HG02840 (cell line): ENCODE measurements at regions not wholly inside any gene's neighbourhood (a gene's known extent, or its start where the extent isn't known, plus 50 kb on each side); places are given as distances from the start of the nearest gene placed in this dataset.
"Not testable (repeated sequence)": the region's sequence is repeated elsewhere in the genome, so short reads cannot be mapped to it uniquely, and the experiment has no call there.

Source experiments
- ATAC-seq: cut with Tn5 transposase; IDR thresholded peaks from one replicate; pipeline ENCODE4 v1.9.1; 2021; ENCODE audit warnings: mild to moderate bottlenecking, moderate library complexity, moderate number of reproducible peaks; ENCODE audit not compliant: unreplicated experiment, low FRiP score

DNA sequence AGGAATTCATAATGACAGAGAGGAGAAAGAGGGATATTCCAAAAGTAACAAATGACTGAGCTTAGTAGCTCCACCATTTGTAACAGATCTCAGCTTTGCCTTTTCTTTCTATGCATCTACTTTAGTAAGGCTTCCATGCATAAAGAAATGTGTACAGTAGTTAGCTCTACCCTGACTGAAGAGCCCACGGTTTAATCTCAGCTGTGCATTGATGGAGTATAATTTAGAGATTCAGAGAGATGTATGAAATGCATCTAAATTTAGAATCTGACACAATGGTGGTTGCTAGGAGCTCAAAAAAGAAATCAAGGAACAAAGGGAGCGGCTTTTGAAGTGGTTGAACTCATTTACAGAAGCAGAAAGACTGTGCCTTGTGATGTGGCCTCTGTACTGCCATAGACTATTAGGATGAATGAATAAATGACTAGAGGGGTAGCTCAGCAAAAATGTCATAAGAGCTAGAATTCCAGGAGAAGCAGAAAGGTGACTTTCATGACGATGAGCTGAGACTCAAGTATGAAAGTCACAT lies 838.6 kb downstream of the RPS29 start:
- ATAC-seq = no peak

DNA sequence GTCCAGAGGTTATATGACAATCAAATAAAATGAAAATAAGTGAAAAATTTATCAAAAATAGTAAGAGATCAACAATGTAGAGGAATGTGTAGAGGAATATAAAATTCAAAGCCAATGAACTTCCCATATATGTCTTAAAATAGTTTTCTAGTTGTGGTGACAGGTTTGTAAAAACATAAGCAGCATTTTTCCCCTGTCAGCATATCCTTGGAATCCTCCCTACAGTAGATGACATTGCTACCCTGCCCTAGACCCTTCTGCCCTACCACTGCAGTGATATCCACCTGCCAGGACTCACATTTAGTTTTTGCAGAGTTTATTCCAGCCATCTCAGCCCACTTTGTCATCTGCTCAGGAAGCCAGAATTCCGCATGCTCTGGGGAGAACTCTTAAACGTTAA lies 842.0 kb downstream of the RPS29 start:
- ATAC-seq = no peak

DNA sequence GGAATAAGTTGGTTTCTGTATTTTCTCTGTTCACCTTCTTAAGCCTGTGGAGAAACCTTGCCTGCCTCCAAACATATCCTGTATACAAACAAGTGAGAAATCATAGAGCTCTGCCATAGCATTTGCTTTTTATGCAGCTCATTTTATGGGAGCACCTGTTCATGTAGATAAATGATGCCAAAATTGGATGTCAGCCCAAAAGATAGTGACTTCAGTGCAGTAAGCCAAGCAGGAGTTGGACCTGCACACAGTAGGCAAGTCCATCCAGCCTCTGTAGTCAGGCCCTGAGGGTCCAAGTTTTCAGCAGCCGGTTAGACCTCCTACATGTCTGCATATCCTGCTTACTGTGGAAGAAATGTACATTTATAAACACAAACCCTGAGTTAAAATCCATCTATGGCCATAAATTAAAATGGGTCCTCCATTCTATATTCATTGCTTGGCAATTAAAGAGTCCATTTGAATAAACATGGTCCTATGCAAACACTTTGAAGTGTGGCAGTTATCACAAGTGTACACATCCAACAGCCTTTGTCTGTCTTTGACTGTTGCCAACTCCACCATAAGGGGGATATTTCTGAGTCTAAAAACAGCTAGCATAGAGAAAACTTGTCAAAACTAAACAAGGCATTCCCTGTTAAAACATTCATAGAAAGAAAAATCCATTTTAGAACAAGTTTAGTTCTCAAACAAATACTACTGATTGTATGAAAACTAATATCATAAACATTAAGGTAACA lies 847.8 kb downstream of the RPS29 start:
- ATAC-seq = no peak

DNA sequence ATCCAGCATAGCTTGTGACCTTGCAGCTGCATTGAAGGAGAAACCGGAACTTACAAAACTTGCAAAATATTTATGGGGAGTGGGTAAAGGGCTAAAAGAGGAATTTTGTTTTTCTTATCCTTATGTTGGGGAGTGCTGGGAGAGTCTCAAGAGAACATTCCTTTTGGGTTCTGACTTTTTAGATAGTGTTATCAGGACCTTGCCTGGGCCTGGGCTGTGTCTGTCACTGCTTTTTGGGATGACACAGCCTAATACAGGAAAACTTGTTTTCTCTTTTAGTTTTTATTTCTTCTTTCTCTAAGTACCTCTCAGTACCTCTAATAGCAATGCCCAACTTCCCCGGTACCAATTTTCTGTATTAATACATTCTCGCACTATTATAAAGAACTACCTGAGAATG lies 850.6 kb downstream of the RPS29 start:
- no peak for ATAC-seq

DNA sequence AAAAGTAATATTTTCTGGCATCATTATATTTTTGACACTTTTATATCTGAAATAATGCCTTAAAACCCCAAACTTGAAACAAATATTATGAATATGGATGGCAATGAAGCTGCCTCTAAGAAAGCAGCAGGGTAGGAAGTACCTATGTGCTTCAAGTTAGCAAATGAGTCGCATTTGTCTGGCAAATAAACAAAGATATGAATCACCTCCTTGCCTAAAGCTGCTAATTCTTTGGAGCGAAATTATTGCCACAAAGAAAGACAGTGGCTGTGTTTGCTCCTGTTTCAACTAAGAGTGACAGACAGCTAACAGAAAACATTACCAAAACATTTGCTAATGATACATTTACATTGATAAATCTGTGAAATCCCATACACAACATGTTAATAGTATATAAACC lies 854.9 kb downstream of the RPS29 start:
- ATAC-seq = no peak

DNA sequence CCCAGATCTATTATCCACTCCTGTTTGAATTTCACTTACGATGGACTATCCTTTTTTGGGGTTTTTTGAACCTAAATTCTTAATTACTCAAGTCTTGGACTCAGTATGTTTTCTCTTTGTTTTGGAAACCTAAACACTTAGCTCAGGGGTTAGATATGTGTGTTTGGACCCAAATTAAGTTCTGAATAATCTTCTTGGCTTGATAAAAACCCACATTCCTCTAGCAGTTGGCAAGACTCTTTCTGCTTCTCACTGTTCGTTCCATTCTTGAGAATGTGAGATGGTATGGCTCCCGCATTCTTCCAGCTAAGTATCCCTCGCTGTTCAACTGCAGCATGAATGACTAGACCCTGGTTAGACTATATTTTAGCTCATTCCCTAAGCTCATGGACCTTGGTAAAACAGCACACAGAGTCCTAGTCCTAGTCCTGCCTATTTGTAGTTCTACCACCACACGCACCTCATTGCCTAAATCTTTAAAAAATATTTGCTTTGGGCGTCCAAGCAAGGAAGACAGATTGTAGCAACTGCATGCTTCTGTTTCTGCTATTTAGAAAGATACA lies 860.0 kb downstream of the RPS29 start:
- no peak for ATAC-seq

DNA sequence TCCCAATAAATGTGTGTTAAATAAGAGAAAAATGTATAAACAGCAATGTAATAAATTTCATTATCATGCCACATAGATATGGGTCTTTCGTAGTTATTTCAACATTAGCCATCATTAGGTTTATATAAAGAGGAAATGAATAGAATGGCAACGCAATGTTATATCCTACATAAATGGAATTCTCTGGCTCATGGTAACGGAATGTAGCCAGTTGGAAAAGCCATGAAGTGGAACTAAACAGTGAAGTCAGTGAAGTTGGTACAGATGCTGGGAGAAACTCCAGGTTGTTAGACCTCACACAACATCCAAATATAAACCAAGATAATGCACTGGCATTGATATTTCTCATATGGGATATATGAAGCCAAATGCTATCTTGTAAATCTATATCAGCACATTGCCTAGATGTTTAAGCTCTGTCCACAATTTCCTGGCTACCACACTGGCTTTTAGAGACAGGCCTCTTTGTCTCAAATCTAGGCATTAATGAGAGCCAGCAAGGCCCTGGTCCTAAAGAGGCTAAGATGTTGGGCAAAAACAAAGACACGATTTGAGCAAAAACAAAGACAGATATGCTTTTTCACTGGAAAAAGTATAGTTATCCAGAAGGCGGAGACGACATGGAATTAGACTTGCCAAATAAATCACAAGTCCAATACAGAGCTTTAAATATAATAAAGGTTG lies 861.0 kb downstream of the RPS29 start:
- ATAC-seq = no peak

DNA sequence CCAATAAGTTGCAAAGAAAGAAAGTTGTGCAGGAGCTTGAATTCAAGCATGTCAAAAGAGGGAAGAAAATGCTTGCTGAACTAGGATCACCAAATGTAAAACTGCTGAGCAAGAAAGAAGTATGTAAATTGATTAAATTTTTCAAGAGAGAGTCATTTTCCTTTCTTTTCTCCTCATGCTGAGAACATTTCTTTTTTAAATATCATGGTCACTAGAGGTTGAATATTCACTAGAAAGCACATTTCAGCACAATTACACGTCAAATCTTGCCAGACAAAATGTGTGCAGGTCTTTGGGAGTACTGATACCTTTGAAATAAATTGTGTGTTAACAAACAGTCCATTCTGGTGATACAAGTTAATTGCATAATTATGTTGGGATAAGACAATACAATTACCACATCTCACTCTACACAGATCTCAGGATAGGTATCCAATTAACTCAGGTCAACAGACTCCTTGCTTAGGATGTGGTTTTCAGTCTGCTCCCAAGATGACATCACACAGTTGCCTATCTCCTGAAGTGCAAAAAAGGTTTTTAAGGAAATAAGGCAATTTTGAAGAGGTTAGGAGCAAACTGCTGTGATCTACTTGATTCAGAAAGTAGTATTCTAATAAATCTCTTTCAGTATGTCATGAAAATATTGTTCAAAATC lies 862.2 kb downstream of the RPS29 start:
- no peak for ATAC-seq

DNA sequence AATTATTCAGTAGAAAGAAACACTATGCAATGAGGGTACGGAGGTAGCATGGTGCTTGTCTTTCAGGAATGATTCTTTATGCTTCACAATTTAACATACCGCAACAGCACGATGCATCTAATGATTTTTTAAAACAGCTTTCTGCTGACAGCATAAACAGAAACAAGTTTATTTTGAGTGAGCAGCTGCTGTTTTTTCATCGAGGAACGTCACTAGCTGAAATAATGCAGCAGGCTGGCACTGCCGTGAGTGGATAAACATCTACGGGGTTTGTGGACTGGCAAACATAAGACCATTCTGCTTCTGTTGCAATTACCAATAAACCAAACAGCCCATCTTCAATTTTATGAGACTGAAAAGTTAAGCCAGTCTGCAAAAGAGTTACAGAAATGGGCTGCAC lies 871.8 kb downstream of the RPS29 start:
- ATAC-seq = no peak

DNA sequence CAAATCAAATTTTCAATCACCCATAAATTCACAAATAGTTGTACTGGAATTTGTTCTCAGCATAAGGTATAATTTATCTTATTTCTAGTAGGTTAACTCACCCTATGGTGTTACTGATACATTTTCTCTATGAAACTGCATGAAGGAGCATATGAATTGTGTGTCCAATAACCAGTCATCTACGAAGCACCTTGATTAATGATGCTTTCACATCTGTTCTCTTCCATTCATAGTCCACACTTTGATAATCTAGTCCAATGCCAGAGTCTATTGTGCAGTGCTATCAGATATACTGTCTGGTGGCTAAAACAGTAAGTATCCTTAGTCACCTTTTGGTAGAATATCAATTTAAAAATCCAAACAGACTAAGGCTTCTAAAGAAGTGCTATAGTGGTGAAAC lies 876.0 kb downstream of the RPS29 start:
- ATAC-seq = no peak

DNA sequence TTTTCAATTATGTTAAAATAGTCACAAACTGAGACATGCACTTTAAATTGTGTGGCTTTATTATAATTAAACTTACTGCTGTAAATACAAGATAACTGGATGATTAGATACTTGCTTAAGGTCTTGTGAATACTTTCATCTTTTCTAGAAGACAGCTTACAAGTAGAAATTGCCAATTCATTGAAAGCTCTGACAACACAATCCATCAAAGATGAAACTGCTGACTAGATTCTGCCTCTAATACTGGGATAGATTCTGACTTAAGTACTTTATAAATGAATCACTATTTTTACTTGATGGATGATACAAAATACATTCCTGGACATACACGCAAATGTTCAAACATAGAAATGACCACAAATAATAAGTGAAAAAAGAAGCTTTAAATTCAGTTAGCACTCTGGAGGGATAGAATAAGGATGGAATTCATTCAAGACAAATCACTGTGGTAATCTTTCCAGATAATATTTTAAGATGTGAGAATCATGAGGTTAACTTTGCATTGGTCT lies 876.8 kb downstream of the RPS29 start:
- ATAC-seq = no peak

DNA sequence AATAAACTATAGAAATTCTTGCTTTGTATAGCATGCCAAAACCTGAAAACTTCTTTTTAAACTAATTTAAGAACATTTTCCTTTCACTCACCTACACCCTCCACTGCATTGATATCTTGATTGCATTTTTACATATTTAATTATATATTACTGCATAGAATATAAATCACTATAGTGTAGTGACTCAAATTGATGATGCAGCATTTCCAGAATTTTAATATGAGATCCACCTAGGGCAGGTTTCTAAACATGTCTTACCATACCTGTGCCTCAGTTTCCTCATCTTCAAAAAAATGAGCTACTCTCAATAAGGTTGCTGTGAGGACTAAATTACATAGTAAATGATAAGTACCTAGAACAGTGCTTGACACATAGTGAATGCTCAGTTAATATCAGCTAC lies 881.5 kb downstream of the RPS29 start:
- no peak for ATAC-seq

DNA sequence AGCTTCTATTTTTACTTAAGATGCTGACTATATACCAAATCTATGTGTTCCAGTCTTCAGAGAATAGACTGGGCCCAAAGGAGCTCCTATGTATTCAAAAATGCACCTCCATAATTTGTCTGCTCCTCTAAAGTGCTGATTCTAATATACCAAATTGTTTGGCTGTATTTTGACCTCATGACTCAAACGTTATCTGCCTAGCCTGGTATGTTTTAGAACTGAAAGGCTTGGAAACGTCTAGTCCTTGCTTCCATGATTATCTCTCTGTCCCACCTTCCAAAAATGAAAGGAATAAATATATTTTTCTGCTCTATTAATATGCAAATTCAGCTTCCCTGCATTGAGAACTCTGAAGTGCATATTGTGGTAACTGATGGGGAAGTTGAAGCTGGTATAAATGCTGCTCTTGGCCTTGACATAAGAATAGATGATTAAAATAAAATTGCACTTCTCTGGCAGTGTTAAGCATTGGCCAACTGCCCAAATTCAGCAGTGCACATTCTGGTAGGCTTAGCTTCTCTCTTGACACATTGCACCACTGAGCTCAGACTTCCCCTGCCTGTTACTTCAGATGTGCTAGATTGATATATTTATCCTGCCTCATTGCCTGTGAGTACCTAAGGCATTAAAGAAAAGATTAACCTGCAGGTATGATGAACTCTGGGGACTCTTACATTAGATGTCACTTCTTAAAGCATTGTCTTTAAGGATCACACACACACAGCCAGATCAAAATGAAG lies 882.3 kb downstream of the RPS29 start:
- no peak for ATAC-seq

DNA sequence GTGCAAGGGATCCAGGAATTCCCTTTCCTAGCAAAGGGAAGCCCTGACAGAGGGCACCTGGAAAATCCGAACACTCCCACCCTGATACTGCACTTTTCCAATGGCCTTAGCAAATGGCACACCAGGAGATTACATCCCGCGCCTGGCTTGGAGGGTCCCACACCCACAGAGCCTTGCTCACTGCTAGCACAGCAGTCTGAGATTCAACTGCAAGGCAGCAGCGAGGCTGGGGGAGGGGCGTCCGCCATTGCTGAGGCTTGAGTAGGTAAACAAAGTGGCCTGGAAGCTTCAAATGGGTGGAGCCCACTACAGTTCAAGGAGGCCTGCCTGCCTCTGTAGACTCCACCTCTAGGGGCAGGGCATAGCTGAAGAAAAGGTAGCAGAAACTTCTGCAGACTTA lies 888.8 kb downstream of the RPS29 start:
- not testable (repeated sequence) for ATAC-seq

DNA sequence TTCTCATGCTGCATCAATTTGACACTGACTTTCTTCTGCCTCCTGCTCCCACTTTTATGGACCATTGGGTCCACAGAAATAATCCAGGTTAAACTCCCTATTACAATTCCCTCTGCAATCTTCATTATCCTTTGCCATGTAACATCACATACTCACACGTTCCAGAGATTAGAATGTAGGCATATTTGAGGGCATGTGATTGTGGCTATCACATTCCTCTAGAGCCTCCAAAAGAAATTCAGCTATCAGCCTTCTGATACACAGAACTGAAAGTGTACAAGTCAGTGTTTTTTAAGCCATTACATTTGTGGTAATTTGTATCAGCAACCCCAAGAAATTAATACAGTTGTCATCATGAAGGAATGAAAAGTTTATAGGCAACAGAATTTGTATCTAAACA lies 892.4 kb downstream of the RPS29 start:
- no peak for ATAC-seq

DNA sequence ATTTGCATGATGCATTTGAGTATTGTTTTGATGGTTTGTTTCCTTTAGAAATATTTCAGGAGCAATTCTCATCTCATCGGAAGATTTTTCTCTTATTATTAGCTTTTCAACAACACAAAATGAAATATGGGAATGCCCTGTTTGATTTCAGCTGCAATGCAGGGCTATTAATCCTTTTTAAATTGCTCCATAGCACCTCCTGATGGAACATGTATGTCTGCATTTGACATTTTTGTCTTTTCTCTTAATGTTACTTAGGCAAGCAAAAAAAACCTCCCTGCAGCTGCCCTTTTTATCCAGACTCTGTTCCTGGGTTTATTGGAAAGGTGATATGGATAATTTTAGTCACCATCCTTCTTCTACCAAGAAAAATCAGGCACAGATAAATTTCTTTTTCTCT lies 895.8 kb downstream of the RPS29 start:
- no peak for ATAC-seq

DNA sequence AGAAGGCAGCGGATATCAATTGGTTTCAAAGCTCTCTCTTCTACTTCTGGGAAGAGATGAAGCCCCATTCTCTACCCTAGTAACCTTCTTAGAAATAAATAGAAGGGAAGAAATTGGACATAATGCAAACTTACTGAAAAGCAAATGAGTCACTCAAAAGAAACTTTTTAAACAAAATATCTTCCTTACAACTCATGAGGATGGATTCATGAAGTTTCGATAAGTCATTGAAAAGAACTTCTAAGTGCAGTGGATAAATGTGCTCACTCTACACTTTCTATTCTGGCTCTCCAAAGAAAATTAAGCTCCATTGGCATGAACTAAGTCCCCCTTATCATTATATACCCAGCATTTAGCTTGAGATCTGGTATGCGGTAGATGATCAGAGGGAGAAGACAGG lies 899.5 kb downstream of the RPS29 start:
- no peak for ATAC-seq

DNA sequence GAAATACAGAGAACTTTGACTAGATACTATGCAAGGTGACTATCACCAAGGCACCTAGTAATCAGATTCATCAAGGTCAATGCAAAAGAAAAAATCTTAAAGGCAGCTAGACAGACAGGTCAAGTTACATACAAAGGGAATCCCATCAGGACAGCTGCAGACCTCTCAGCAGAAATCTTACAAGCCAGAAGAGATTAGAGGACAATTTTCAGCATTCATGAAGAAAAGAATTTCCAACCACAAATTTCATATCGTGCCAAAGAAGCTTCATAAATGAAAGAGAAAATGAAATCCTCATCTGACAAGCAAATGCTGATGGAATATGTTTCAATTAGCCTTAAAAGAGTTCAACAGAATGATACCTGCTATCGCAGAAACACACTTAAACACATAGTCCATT lies 913.7 kb downstream of the RPS29 start:
- no peak for ATAC-seq

DNA sequence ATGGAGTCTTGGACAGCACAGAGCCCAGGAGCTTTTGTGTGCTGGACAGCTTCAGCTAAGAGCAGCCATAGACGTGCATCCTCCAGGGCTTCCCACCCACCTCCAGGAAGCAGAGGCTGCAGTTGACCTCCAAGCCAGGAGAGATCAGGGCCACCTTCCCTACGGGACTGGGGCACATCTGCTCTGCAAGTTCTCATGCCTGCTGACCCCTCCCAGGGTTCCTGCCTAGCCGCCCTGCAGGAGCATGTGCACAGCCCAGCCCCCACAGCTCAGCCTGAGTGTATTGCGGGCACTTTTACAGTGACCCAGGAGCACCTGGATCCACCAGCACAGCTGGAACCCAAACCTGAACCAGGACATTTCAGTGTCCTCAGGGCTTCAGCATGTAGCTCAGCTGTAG lies 915.2 kb downstream of the RPS29 start:
- no peak for ATAC-seq

DNA sequence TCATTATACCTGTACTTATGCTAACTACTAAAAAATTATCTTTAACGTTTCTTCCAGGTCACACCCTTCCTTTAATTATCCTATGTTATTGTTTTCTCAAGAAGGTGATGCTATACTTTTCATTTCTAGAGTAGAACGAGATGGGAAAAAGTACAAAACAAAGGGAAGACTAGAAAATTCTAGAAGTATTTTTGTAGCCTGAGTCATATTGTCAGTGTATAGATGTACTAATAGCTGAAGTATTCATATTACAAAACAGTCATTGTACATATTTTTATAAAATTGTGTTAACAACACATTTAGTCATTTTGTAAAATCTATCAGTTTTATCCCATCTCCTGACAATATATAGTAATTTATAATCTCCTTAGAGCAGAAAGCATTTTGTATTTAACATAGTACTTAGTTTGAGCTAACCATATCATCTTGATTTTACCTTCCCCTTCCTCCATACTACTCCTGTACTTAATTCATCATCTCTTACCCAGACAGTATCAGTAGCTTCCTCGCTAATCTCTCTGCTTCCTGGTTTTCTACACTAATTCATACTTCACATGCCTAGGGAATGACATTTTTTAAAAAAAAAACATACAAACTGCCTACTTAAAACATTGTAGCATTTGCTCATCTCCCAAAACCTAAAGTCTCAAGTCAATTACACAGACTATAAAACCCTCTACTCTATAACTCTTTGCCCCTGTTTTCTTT lies 920.9 kb downstream of the RPS29 start:
- ATAC-seq = no peak
